ENCODE measurements at regions not wholly inside any gene's neighbourhood (a gene's known extent, or its start where the extent isn't known, plus 50 kb on each side); places are given as distances from the start of the nearest gene placed in this dataset.

DNA sequence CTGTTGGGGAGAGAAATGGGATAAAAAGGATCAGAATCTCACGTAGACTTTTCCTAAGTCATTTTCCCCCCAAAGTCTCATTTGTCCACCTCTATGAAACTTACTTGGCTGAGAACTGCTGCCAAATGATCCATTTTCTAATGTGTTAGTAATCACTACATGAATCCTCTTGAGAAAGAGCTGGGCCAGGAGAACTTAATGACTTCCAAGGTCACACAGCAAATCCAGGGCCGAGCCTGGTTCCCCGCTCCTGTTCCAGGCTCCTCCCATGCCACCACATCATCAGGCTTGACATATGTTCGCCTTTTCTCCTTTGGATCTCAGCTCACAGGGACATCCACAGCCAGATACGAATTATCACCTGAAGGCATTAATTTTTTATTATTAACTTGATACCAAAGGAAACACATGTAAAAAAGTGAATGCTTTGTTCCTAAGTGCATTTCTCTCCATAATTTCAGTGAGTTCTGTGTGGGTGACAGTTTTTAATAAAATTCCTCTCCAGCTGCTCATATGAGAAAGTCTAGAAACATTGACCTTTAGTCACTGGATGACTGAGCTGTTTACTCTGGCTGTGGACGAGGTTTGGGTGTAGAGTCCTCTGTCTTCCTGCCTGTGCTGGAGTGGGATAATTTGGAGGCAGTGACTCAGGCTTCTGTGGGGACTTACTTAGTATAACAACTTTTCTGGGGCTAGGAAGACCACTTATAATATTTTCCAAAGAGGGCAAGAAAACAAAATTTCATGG is 276.3 kb downstream of the PAX1 start (continued):
- TF ChIP-seq ZKSCAN8 (CRISPR knock-in tag; IDR thresholded peaks at IDR 0.05; ENCODE audit: borderline replicate concordance) = no peak
- no peak for TF ChIP-seq MTA1 (CRISPR knock-in tag; IDR thresholded peaks at IDR 0.05; ENCODE audit: borderline replicate concordance)
- no peak for TF ChIP-seq THYN1 (CRISPR knock-in tag; IDR thresholded peaks at IDR 0.05; ENCODE audit: borderline replicate concordance, low read depth)
- no peak for TF ChIP-seq ZNF329 (CRISPR knock-in tag; IDR thresholded peaks at IDR 0.05; ENCODE audit: low read depth)
- TF ChIP-seq, protein P1, sequence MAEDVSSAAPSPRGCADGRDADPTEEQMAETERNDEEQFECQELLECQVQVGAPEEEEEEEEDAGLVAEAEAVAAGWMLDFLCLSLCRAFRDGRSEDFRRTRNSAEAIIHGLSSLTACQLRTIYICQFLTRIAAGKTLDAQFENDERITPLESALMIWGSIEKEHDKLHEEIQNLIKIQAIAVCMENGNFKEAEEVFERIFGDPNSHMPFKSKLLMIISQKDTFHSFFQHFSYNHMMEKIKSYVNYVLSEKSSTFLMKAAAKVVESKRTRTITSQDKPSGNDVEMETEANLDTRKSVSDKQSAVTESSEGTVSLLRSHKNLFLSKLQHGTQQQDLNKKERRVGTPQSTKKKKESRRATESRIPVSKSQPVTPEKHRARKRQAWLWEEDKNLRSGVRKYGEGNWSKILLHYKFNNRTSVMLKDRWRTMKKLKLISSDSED (CRISPR knock-in tag; IDR thresholded peaks at IDR 0.05) = no peak
- TF ChIP-seq ZNF766 (CRISPR knock-in tag; IDR thresholded peaks at IDR 0.05; ENCODE audit: borderline replicate concordance) = no peak
- TF ChIP-seq, protein P2, sequence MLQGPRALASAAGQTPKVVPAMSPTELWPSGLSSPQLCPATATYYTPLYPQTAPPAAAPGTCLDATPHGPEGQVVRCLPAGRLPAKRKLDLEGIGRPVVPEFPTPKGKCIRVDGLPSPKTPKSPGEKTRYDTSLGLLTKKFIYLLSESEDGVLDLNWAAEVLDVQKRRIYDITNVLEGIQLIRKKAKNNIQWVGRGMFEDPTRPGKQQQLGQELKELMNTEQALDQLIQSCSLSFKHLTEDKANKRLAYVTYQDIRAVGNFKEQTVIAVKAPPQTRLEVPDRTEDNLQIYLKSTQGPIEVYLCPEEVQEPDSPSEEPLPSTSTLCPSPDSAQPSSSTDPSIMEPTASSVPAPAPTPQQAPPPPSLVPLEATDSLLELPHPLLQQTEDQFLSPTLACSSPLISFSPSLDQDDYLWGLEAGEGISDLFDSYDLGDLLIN (CRISPR knock-in tag; IDR thresholded peaks at IDR 0.05; ENCODE audit: borderline replicate concordance) = no peak
- TF ChIP-seq LCORL (IDR thresholded peaks at IDR 0.05) = no peak
- TF ChIP-seq LCORL (CRISPR knock-in tag; IDR thresholded peaks at IDR 0.05) = peak; percentile 68; the same call in 1 of the 2 replicates
- no peak for TF ChIP-seq ZNF326 (CRISPR knock-in tag; IDR thresholded peaks at IDR 0.05; ENCODE audit: borderline replicate concordance)
- TF ChIP-seq, protein P3, sequence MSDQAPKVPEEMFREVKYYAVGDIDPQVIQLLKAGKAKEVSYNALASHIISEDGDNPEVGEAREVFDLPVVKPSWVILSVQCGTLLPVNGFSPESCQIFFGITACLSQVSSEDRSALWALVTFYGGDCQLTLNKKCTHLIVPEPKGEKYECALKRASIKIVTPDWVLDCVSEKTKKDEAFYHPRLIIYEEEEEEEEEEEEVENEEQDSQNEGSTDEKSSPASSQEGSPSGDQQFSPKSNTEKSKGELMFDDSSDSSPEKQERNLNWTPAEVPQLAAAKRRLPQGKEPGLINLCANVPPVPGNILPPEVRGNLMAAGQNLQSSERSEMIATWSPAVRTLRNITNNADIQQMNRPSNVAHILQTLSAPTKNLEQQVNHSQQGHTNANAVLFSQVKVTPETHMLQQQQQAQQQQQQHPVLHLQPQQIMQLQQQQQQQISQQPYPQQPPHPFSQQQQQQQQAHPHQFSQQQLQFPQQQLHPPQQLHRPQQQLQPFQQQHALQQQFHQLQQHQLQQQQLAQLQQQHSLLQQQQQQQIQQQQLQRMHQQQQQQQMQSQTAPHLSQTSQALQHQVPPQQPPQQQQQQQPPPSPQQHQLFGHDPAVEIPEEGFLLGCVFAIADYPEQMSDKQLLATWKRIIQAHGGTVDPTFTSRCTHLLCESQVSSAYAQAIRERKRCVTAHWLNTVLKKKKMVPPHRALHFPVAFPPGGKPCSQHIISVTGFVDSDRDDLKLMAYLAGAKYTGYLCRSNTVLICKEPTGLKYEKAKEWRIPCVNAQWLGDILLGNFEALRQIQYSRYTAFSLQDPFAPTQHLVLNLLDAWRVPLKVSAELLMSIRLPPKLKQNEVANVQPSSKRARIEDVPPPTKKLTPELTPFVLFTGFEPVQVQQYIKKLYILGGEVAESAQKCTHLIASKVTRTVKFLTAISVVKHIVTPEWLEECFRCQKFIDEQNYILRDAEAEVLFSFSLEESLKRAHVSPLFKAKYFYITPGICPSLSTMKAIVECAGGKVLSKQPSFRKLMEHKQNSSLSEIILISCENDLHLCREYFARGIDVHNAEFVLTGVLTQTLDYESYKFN (CRISPR knock-in tag; conservative IDR thresholded peaks at IDR 0.05) = peak; percentile 72
- TF ChIP-seq MEIS1 (CRISPR knock-in tag; IDR thresholded peaks at IDR 0.05; ENCODE audit: borderline replicate concordance) = no peak
- TF ChIP-seq ISL2 (CRISPR knock-in tag; IDR thresholded peaks at IDR 0.05) = no peak
- peak; percentile 68 for TF ChIP-seq NFE2L2 (IDR thresholded peaks at IDR 0.05; ENCODE audit: low read length)
- TF ChIP-seq, protein P4, sequence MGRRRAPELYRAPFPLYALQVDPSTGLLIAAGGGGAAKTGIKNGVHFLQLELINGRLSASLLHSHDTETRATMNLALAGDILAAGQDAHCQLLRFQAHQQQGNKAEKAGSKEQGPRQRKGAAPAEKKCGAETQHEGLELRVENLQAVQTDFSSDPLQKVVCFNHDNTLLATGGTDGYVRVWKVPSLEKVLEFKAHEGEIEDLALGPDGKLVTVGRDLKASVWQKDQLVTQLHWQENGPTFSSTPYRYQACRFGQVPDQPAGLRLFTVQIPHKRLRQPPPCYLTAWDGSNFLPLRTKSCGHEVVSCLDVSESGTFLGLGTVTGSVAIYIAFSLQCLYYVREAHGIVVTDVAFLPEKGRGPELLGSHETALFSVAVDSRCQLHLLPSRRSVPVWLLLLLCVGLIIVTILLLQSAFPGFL (CRISPR knock-in tag; IDR thresholded peaks at IDR 0.05) = no peak
- TF ChIP-seq, protein P5, sequence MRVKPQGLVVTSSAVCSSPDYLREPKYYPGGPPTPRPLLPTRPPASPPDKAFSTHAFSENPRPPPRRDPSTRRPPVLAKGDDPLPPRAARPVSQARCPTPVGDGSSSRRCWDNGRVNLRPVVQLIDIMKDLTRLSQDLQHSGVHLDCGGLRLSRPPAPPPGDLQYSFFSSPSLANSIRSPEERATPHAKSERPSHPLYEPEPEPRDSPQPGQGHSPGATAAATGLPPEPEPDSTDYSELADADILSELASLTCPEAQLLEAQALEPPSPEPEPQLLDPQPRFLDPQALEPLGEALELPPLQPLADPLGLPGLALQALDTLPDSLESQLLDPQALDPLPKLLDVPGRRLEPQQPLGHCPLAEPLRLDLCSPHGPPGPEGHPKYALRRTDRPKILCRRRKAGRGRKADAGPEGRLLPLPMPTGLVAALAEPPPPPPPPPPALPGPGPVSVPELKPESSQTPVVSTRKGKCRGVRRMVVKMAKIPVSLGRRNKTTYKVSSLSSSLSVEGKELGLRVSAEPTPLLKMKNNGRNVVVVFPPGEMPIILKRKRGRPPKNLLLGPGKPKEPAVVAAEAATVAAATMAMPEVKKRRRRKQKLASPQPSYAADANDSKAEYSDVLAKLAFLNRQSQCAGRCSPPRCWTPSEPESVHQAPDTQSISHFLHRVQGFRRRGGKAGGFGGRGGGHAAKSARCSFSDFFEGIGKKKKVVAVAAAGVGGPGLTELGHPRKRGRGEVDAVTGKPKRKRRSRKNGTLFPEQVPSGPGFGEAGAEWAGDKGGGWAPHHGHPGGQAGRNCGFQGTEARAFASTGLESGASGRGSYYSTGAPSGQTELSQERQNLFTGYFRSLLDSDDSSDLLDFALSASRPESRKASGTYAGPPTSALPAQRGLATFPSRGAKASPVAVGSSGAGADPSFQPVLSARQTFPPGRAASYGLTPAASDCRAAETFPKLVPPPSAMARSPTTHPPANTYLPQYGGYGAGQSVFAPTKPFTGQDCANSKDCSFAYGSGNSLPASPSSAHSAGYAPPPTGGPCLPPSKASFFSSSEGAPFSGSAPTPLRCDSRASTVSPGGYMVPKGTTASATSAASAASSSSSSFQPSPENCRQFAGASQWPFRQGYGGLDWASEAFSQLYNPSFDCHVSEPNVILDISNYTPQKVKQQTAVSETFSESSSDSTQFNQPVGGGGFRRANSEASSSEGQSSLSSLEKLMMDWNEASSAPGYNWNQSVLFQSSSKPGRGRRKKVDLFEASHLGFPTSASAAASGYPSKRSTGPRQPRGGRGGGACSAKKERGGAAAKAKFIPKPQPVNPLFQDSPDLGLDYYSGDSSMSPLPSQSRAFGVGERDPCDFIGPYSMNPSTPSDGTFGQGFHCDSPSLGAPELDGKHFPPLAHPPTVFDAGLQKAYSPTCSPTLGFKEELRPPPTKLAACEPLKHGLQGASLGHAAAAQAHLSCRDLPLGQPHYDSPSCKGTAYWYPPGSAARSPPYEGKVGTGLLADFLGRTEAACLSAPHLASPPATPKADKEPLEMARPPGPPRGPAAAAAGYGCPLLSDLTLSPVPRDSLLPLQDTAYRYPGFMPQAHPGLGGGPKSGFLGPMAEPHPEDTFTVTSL (CRISPR knock-in tag; IDR thresholded peaks at IDR 0.05; ENCODE audit: borderline replicate concordance) = peak; percentile 94

Data from HepG2 (cell line).